ENCODE measurements at regions not wholly inside any gene's neighbourhood (a gene's known extent, or its start where the extent isn't known, plus 50 kb on each side); places are given as distances from the start of the nearest gene placed in this dataset.

GRCh38 chr10:81218307-81218706, 656.7 kb upstream of the NRG3 start:
- TF ChIP-seq CTCF (IDR thresholded peaks at IDR 0.05; ENCODE audit: poor library complexity) (no peak), EZH2 (IDR thresholded peaks at IDR 0.05; ENCODE audit: borderline replicate concordance) (no peak)
